Stimulated activated naive CD4-positive, alpha-beta T cell treated with Interleukin-2 at 50 U/mL for 16 hours (primary cell): ENCODE measurements at regions not wholly inside any gene's neighbourhood (a gene's known extent, or its start where the extent isn't known, plus 50 kb on each side); places are given as distances from the start of the nearest gene placed in this dataset.
"Not testable (repeated sequence)": the region's sequence is repeated elsewhere in the genome, so short reads cannot be mapped to it uniquely, and the experiment has no call there.

Source experiments
- DNase-seq: peaks from one replicate; lab custom pipeline; 2025; lab: John Stamatoyannopoulos, UW

DNA sequence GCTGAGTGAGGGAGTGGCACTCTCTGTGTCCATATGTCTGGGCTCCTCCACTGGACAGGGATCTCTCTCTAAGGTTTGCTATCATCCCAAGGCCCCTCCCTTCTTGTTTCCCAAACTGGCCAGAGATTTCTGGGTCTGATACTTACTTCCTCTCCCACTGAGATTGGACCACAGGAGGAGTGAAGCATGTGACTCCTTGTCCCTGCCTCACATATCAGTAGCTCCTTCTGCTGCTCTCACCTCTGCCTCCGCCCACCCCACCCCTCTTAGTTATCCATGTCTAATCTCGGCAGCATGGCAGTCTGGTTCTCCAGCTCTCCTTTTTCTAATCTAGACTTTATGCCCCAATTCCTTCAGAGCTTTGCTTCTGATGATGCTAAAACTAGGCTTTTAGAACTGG is 223.1 kb downstream of the RPLP1 start:
- DNase-seq: no peak

DNA sequence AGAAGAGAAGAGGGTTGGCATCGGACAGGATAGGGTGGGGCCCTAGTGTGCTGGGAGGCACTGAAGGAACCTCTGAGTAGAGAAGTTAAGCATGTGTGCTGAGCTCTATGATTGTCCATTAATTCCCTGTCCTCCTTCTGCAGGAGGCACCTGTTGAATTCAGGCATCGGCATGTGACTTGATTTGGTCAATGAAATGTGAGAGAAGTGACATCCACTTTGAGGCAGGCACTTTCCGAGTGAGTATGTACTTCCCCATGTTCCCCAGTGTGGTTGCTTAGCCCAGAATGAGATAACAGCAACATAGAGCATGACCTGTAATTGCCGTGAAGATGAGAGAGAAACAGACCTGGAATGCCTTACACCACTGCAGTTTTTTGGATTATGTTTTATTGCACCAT is 224.8 kb downstream of the RPLP1 start:
- DNase-seq: no peak

DNA sequence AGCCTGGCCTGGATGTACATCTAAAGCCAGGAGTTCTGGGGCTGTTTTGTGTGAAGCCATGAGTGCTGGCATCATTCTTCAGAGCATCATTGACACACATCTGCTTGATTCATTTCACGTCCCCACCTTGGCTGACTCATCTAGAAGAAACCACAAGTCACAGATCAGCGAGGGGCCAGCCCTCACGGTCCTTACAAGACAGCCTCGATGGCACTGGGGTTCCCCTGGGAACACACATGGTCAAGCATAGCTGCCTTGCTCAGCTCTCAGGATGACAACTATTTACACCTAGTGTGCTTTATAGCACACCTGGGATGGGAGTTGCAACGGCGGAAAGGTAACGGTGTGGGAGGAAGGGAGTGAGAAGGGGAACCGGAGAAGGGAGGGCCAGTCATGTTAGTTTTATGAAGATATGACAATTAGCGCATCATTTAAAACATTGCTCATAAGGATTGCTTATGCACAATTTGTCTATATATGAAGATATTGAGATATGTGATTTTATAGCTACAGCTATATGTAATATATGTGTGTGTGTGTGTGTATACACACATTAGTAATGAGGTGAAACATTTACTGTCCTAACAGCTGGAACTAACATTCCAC is 227.1 kb downstream of the RPLP1 start:
- DNase-seq: peak; percentile 12

DNA sequence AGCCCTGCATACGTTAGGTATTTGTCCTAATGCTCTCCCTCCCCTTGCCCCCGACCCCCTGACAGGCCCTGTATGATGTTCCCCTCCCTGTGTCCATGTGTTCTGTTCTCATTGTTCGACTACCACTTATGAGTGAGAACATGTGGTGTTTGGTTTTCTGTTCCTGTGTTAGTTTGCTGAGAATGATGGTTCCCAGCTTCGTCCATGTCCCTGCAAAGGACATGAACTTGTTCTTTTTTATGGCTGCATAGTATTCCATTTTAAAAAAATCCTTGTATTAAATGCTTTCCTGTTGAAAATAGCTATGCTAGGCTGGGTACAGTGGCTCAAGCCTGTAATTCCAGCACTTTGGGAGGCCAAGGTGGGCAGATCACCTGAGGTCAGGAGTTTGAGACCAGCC is 232.2 kb downstream of the RPLP1 start:
- not testable (repeated sequence) for DNase-seq

DNA sequence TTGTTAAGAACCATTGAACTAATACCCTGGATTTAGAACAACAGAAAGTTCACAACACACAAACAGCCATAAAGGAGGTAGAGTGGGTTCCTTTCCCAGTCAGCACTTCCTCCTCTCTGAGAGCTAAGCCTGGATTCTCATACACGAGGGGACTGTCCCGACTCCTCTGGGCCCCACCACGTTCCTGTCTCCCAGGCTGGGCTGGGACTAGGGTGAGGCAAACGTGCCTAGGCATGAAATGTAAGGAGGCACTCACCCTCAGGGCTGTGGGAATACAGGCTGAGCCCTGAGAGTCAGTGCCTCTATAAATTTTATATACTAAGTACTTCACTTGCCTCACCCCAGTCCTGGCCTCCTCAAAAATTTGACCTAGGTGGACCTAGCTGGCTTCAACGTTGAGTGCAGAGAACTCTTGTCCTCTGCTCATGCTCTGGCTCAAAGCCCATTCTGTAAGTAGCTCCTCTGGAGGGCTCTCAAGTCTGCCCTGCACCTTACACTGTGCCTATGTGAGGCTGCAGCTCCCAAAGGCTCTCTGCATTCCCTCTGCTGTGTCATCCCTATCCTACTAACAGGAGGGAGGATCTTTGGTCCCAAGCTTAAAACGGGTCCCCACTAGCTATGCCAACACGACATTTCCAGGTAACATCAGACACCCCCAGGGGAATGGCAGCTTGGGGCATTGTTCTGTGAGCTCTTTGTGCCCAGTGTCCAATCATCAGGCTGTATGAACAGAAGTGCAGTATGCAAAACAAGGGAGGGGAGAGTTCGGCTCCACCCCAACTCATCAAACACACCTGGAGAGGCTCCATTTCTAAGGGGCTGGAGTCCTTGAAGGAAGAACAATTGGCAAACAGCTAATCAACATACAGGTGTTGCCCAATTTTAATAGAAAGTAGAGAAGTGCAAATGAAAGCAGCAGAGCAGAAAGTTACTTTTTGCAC is 233.2 kb downstream of the RPLP1 start:
- DNase-seq: no peak

DNA sequence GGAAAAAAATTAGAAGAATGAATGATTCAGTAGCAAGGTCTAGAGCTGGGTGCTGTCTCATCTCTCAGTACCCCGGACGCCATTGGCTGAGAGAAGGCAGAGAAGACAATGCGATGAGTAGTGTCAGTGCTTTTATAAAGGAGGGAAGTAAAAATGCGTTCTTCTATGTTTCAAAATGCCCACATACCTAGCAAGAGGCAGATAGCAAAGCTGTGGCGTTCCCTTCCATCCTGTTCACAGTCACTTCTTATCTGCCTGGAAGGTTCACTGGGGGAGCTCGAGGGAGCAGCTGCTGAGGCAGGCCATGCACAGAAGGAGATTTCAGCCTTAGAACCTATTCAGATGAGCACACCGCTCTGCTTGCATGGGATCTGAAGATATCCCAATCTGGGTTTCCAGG is 234.0 kb downstream of the RPLP1 start:
- DNase-seq: no peak

DNA sequence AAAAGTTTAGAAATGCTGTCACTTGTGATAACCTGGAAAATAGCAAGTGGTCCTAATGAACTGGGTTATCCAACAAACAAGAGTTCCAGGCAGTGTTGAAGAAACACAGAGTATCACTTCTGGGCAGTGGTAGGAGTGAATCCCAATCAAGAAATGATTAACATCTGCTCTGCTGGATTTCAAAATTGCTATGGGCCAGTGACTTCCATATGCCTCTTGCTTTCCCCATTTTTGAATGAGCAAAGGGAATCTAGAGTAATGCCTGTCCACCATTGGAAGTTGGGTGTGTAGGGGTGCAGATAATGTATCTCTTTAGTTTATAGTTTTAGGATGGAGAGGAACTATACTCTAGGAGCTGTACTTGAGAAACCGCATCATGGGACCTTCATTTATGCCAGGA is 236.5 kb downstream of the RPLP1 start:
- no peak for DNase-seq

DNA sequence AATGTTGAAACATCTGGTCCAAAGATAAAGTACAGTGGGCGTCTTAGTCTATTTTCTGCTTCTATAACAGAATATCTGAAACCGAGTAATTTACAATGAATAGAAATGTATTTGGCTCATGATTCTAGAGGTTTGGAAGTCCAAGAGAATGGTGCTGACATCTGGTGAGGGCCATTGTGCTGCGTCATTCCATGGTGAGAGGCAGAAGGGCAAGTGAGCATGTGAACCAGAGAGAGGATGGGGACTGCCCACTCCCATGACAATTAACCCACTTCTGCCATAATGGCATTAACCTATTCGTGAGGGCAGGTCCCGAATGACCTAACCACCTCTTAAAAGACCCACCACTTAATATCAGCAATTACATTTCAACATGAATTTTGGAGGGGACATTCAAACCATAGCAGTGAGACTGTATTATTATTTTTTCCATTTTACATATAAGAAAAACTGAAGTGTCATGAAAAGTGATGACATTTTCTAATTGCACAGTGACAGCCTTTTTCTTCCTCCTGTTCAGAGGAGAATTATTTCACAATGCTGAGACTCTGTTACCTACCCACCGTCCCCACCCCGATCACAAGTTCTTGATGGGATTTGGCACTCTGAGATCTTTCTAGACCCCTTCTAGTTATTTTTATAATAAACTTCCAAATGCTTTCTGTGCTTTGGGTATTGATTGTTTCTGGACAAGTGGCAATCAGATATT is 238.8 kb downstream of the RPLP1 start:
- DNase-seq: no peak

DNA sequence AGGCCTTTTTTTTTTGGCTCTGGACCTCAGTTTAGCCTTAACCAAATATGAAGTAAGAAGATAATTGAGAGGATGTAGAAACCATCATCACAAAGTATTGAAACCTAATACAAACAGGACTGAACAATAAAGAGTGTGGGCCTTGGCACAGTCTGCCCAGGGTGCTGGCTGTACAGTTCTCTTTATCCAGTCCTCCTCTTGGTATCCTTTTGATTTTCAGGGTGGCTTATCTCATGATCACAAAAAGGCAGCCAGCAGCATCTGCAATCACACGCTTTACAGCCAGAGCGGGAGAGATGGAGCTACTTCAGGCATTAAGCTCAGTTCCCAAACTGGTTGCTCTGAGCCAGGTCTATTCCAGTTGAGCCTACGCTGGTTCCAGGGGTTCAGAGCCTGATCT is 239.7 kb downstream of the RPLP1 start:
- no peak for DNase-seq

DNA sequence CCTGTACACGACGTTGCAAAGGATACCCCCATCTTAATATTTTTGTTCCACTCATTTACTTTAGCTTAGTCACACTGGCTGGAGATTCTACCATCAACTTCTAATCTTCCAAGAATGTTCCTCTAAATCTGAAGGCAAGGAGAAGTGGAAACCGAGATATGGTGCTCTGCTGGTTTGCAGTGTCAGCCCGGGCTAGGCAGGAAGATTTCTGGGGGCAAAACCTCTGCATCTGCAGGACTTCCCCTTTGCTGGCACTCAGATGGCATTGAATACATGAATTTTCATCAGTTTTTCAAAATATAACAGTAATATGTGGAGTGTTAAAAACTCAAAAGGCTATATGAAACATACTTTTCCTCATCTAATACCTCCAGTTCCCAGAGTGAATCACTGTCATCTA is 240.4 kb downstream of the RPLP1 start:
- DNase-seq: no peak

DNA sequence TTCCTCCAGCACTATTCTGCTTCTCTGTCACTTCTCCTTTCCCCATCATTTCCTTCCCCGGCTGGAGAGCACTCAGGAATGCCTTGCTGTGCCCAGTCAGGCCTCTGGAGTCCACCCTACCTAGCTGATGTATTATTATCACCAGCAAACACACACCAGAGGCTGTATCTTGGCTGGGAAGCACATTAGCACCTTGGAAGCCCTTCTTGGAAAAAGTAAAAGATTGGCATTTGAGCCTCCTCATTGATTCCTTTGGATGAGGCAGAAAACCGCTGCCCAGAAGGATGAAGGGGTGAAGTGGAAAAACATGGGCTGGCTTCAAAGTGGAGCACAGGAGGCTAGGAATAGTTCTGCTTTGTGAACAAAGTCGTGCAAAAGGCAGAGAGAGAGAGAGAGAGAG is 244.3 kb downstream of the RPLP1 start:
- DNase-seq: no peak

DNA sequence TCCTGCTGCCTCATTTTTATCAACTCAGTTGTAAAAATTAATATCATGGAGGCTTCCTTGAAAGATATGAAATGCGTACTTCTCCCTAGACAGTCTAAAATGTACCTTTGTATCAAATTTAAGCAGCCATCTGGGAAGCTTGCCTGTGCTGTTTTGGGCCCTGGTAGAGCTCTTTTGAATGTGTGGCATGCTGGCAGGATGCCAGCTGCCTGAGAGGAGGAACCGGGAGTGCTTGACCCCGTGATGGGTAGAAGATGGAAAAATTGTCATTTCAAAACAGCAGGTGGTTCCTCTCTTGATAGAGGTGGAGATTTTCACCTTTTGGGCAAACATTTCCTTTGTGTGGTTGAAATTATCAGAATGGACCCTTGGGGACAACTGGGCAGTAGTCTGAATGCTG is 245.3 kb downstream of the RPLP1 start:
- no peak for DNase-seq

DNA sequence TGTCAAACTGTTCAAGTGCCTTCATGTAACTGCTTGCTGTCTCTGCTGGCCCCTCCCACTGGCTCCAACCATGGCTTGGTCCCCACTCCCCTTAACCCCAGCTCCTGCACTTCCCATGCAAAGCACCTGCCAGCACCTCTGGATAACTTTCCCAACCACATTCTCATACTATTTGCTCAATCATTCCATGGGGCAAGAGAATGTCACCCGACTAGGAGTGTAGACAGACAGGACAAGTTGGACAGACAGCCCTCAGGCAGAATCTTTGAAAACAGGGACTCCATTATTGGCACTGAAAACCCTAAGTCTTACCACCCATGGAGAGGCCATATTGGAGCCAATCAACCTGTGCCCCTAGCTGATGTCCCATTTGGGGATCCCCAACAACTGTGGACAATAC is 246.5 kb downstream of the RPLP1 start:
- DNase-seq: no peak

DNA sequence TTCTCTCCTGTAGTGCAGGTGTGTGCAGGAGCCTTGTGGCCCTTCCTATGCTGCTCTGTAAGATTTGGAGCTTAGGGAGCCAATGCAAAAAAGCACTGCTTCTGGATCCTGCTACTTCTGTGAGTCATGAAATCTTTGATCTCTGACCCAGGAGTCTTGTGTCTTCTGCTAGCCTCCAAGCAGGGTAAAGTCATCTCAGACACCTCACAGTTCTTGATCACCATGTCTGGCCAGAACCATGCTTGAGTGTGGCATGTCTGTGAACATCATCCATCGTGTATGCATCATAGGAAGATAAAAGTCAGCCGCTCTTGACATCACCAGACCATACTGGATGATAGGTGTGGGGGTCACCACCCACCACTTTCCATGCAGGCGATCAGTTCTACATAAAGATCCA is 247.8 kb downstream of the RPLP1 start:
- no peak for DNase-seq

DNA sequence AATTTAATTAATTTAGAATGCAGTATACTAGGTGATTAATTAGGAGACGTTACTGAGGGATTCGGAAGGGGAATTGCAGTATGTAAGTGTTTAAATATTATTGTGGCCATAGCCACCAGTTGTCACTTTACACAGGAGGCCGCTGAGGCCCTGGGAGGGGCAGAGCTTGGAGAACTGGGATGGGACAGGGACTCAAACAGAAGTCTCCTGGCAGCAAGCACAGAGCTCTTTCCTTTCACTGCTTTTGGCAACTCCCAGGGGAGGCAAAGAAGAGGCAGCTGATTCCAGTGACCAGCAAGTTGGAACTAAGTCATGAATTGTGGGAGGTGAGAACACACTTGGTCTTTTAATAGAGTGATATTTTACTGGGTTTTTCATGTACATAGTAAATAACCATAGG is 248.6 kb downstream of the RPLP1 start:
- no peak for DNase-seq

DNA sequence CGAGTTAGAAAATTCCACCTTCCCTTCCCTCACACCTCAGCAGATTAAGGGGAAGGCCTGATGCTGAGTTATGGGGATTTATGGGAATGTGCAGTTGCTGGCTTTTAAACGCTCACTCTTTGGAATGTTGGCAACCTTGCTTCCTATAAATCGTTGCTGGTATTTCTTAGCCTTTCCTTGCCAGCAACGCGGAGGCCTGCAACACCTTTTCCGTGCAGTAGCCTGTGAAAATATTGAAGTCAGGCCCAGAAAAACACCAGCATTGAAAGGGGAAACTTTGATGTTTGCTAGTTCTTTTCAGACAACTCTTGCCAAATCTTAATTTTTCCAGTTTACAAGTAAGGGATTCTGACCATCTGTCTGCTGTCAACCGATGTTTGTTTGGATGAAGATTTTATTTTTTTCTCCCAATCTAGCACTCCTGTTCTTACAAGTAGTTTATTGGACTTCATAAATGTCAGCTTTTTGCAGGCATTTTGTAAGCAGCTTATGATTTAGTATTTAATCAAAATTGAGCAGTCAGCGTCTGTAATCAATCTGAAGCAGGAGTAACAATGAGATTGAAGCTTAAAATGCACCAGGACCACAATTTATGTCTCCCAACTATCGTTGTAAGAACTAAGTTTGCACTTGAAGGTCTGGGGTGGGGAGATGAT is 251.0 kb downstream of the RPLP1 start:
- DNase-seq: no peak

DNA sequence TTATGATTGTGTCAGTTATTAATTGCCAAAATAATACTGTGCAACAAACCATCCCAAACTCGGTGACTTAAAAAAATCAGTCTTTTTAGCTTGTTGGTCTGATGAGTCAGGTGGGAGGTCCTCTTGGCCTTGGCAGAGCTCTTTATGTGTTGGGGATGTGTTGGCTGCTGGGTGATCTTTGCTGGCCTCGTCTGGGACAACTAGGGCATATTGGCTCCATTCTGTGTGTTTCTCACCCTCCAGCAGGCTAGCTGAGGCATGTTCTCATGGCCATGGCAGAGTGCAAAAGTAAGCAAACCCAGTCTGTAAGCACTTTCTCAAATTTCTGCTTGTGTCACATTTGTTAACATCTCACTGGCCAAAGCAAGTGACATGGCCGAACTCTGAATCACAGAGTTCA is 251.6 kb downstream of the RPLP1 start:
- DNase-seq: no peak

DNA sequence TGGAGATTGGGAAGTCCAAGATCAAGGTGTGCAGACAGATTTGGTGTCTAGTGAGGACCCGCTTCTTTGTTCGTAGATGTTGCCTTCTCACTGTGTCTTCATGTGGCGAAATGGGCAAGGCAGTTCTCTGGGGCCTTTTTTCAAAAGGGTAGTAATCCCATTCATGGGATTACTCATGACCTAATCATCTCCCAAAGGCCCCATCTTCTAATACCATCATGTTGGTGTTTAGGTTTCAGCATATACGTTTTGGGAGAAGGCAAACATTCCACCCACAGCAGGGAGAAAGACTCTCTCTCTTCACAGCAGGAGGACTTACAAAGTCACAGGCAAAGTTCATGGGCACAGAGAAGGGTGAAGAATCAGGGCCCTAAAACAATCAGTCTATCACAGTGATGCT is 252.1 kb downstream of the RPLP1 start:
- DNase-seq: no peak

DNA sequence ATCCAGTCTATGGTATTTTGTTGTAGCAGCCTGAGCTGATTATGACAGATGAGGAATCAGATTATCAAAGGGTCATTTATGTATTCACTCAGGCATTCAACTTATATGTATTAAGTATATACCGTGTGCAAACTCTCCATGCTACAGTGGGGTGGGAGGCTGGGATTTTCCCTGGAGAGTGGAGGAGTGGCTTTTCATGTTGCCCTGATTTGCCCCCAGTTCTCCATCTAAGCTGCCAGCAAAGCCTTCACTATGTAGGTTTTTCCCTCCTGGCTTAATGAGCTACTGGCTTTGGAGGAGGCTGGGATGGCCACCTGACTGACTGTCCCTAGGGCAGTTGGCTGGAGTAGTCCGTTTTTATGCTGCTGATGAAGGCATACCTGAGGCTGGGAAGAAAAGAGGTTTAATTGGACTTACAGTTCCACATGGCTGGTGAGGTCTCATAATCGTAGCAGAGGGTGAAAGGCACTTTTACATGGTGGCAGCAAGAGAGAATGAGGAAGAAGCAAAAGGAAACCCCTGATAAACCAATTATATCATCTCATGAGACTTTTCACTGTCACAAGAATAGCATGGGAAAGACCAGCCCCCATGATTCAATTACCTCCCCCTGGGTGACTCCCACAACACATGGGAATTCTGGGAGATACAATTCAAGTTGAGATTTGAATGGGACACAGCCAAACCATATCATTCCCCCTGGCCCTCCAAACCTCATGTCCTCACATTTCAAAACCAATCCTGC is 253.9 kb downstream of the RPLP1 start:
- no peak for DNase-seq

DNA sequence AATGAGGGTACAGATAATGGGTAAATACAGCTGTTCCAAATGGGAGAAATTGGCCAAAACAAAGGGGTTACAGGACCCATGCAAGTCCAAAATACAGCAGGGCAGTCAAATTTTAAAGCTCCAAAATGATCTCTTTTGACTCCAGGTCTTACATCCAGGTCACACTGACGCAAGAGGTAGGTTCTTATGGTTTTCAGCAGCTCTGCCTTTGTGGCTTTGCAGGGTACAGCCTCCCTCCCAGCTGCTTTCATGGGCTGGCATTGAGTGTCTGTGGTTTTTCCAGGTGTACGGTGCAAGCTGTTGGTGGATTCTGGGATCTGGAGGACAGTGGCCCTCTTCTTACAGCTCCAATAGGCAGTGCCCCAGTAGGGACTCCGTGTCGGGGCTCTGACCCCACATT is 254.6 kb downstream of the RPLP1 start:
- not testable (repeated sequence) for DNase-seq

DNA sequence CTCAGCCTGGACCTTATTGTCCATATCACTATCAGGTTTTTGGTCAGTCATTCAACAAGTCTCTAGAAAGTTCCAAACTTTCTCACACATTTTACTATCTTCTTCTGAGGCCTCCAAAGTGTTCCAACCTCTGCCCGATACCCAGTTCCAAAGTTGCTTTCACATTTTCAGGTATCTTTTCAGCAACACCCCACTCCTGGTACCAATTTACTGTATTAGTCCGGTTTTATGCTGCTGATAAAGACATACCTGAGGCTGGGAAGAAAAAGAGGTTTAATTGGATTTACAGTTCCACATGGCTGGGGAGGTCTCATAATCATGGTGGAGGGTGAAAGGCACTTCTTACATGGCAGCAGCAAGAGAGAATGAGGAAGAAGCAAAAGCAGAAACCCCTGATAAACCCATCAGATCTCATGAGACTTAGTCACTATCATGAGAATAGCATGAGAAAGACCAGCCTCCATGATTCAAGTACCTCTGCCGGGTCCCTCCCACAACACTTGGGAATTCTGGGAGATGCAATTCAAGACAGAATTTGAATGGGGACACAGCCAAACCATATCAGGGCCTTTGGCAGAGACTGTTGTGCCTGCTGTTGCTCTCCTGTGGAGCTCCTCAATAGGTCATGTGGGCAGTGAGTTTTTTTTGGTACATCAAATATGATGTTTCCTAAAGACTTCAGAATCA is 256.0 kb downstream of the RPLP1 start:
- DNase-seq: not testable (repeated sequence)
